ENCODE measurements at regions not wholly inside any gene's neighbourhood (a gene's known extent, or its start where the extent isn't known, plus 50 kb on each side); places are given as distances from the start of the nearest gene placed in this dataset.
"Not testable (repeated sequence)": the region's sequence is repeated elsewhere in the genome, so short reads cannot be mapped to it uniquely, and the experiment has no call there.

GRCh38 chr16:9647981-9648701 is 534.1 kb downstream of the GRIN2A start:
- peak; percentile 28 for DNase-seq (ENCODE audit: low spot score)

GRCh38 chr16:9650284-9650683 is 531.9 kb downstream of the GRIN2A start:
- DNase-seq (ENCODE audit: low spot score) = no peak

DNA sequence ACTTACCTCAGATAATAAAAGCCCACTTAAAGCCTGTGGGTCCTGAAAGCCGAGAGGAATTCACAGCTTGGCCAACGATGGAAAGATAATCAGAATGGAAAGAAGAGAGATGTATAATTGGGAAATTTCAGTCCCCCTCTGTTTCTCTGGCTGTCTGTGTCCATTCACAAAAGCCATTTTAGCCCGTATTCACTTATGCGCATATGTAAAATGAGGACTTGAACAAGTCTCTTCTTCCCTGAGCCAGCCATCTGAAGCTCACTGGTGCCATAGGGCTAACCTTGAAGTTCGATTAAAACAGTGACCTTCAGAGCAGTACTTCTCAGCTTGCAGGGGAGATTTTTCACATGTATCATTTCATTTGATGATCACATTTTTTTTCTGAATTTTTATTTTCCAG is 527.2 kb downstream of the GRIN2A start:
- DNase-seq (ENCODE audit: low spot score) = no peak

- no peak for DNase-seq (ENCODE audit: low spot score)
Observed at GRCh38 chr16:9657641-9658040, 524.6 kb downstream of the GRIN2A start.

DNA sequence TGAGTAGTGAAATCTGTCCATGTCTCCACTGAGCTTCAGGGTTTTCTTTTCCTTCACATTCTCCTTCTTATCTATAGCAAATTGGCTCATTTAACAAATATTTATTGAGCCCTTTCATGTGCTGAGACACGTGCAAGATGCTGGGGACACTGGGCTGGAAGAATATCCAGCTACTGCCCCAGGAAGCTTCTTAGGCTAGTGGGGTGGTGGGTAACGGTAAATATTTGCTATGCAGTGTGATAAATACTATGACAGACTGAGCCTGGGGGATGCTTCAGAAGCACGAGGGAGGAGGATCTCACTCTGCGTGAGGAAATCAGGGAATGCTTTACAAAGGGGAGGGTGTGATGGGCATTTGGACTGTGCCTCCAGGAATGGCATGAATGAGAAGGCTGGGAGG is 524.1 kb downstream of the GRIN2A start:
- DNase-seq (ENCODE audit: low spot score) = no peak

- DNase-seq (ENCODE audit: low spot score) = no peak
Observed at GRCh38 chr16:9658586-9658985, 523.6 kb downstream of the GRIN2A start.

GRCh38 chr16:9660898-9661297 is 521.3 kb downstream of the GRIN2A start:
- DNase-seq (ENCODE audit: low spot score) = no peak

DNA sequence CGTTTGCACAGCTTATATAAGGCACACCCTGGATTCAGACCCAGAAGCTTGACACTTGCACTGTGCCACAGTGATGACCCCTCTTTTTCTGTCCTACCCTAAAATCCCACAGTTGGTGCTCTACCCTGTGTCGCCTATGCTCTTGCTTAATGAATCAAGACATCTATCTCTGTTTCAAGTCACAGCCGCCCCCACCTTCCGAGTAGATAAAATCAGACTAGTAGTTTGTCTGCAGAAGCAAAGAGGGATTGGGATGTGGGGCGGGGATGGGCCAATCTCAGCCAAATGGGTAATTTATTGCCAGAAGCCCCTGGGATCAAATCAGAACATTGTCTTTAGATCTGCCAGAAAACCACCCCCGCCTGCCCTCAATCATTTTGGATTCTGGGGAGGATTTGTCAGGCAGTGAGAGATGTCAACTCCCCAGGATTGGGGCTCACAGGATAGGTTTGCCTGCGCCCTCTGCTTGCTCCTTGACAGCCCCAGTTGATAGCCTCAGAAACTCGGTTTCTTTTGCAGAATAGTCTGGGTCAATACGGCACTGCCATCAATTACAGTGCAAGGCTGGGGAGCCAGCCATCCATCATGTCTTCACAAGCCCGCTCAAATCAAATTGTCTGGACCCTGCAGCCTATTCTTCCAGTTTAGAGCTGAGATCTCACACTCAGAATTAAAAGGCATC is 520.8 kb downstream of the GRIN2A start:
- no peak for DNase-seq (ENCODE audit: low spot score)

DNA sequence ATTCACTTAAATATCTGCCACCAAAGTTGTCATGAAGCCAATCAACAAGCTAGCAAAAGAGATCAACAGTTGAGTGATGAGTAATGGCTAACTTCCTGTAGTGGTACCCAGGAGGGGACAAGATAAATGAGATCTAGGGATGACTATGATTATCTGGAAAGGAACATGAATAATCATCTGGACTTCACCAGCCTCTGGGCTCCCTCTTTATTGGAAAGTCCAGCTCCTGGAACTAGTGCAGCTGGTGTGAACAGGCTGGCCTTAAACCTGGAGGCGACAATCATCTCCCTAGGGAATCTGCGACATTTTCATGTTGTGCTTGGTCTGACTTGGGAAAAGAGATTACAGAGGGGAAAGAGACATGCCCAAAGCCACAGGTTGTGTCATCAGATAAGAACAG is 518.6 kb downstream of the GRIN2A start:
- DNase-seq (ENCODE audit: low spot score) = no peak

GRCh38 chr16:9665851-9666271 is 516.4 kb downstream of the GRIN2A start:
- no peak for DNase-seq (ENCODE audit: low spot score)

DNA sequence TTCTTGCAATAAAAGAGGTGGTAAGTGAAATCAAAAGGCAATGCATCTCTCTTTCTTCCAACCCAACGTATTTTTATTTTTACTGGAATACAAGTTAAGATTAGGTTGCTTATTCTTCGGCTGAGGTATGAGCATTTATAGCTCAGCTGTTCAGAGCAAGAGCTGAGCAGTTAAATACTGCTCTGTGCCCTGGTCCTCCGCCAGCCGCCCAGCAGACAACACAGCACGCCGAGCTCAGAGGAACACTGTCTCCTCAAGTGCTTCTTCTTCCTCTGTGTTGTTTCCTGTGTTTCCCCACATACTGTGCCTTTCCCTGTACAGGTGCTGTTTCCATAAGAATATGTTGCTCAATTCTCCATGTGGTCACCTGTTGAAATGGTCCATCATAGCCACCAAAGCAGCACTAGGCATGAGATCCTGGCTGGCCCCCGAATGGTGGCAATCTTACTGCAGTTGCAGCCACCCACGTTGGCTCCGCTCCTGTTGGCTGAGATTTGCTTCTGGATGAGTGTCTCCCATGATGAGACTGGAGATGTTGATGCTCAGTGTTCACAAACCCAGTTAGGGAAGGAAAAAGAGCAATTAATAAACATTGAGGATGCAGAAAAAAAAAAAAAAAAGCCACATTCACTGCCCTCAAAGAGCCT is 515.3 kb downstream of the GRIN2A start:
- no peak for DNase-seq (ENCODE audit: low spot score)

GRCh38 chr16:9670033-9670432 is 512.2 kb downstream of the GRIN2A start:
- DNase-seq (ENCODE audit: low spot score) = no peak

- not testable (repeated sequence) for DNase-seq (ENCODE audit: low spot score)
Observed at GRCh38 chr16:9670616-9671015, 511.6 kb downstream of the GRIN2A start.

- DNase-seq (ENCODE audit: low spot score) = not testable (repeated sequence)
Observed at GRCh38 chr16:9676560-9677300, 505.5 kb downstream of the GRIN2A start.

DNA sequence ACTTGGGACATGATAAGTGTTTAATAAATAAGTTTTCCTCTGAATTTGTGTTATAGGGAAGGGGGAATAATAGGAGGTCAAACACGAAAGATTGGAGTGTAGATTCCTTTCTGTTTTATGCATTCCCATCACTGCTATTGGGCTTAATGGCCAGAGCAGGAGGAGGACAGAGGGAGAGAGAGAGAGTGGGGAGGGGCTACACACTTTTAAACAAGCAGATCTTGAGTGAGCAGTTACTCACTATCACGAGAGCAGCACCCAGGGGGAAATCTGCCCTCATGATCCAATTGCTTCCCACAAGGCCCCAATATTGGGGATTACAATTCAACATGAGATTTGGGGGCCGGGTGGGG is 505.0 kb downstream of the GRIN2A start:
- DNase-seq (ENCODE audit: low spot score) = no peak

- no peak for DNase-seq (ENCODE audit: low spot score)
Observed at GRCh38 chr16:9679213-9679767, 502.9 kb downstream of the GRIN2A start.

DNA sequence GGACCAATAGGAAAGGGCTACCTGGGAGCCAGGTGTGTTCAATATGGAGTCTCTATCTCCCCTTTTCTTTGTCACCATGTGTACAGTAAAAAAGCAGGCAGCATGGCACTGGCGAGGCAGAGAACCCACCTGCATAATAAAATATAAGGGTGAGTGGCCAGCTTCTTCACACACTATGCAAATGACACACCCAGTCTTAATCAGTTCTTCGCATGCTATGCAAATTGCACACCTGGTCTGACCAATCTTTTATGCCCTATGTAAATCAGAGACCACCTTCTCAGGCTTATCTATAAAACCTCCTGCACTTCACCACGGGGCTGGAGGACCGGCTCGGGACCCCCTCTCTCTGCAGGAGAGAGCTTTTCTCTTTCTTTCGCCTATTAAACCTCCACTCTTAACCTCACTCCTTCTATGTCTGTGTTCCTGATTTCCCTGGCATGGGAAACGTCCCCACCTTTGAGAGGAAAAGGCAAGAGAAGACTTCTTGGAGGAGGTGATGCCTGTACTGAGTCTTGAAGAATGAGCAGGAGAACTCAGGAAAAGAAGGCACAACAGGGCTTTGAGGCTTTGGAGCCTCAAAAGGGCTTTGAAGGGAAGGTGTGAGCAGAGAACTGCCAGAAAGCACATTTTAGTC is 502.1 kb downstream of the GRIN2A start:
- DNase-seq (ENCODE audit: low spot score) = peak; percentile 6

DNA sequence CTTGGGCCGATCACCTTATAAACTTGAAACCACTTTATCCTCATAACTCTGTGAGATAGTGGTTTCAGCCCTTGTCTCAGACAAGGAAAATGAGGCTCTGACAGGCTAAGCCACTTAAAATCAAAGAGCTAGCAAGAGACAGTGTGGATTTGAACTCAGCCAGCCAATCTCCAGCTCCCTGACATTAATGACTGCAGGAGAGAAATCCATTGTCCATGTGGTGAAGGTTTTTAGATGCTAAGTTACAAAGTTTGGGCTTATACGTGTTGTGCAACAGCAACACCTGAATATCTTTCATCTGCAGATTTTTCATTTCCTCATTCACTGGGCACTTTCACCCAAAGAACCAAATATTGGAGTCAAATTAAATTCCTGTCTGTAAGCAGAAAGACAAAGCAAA is 501.3 kb downstream of the GRIN2A start:
- no peak for DNase-seq (ENCODE audit: low spot score)

GRCh38 chr16:9681508-9681907 is 500.7 kb downstream of the GRIN2A start:
- DNase-seq (ENCODE audit: low spot score) = no peak

GRCh38 chr16:9682320-9682719 is 499.9 kb downstream of the GRIN2A start:
- DNase-seq (ENCODE audit: low spot score) = no peak

DNA sequence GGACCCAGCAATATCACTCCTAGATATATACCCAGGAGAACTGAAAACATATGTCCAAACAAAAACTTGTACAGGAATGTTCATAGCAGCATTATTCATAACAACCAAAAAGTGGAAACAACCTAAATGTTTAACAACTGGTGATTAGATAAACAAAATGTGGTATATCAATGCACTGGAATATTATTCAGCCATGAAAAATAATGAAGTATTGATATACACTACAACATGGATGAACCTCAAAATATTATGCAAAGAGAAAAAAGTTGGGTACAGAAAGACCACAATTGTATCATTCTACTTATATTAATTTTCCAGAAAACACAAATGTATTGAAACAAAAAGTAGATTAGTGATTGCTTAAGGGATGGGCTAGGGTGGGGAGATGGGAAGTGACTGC is 498.6 kb downstream of the GRIN2A start:
- DNase-seq (ENCODE audit: low spot score) = no peak
